ENCODE measurements at regions not wholly inside any gene's neighbourhood (a gene's known extent, or its start where the extent isn't known, plus 50 kb on each side); places are given as distances from the start of the nearest gene placed in this dataset.
A peak's percentile ranks its signal among the peaks of the same experiment; 100 is the strongest.

DNA sequence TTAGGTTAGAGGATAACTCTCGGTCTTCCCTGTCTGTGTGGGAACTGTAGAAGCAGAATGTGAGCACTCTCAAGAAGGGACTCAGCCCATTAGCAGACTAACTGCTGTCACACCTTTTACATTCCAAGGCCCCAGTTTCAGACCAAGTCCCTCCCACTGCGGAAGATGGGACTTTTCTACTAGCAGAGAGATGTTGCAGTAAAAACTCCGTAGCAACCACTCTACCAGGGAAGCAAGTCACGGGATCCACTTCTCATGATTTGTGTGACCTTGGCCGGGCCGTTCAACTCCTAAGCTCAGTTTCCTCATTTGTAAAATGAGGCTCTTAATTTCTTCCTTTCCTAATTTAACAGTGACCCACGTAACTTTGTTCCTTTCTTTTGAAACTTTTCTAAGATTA is 77.1 kb upstream of the SLC4A11 start:
- H3K18ac ChIP-seq (ENCODE audit: low read length) = no peak overlapping the region
- H3K27ac ChIP-seq (ENCODE audit: low read depth, low read length) = no peak overlapping the region
- no peaks in the 10 kb centered on the region for H3K79me1 ChIP-seq (ENCODE audit: low read length)
- no peaks in the 10 kb centered on the region for H3K27me3 ChIP-seq (ENCODE audit: insufficient read depth, low read length, poor library complexity)
- DNase-seq = peak; percentile 36
- no peaks in the 10 kb centered on the region for H3K4me1 ChIP-seq (ENCODE audit: control insufficient read depth, low read depth, low read length)
- H3K23ac ChIP-seq (ENCODE audit: low read length) = no peak overlapping the region
- no peak overlapping the region for H3K4me3 ChIP-seq (ENCODE audit: low read length)
- H3K4me2 ChIP-seq (ENCODE audit: low read length) = no peak overlapping the region
- no peak overlapping the region for H2BK15ac ChIP-seq (replicated peaks; ENCODE audit: low read depth)
- H3K79me2 ChIP-seq (ENCODE audit: control insufficient read depth, insufficient read depth, low read length) = no peaks in the 10 kb centered on the region
- no peak overlapping the region for H2BK120ac ChIP-seq (ENCODE audit: low read depth, low read length)
- WGBS (ENCODE audit: extremely low coverage, insufficient coverage, low lambda C conversion rate) = no CpG with 5 or more reads among the region's 7 CpGs
- no peak overlapping the region for H3K56ac ChIP-seq (ENCODE audit: low read length)
- H4K8ac ChIP-seq (ENCODE audit: low read depth, low read length) = no peak overlapping the region
- no peak overlapping the region for H2BK5ac ChIP-seq (ENCODE audit: low read length)
- H3K9ac ChIP-seq (ENCODE audit: low read length) = no peak overlapping the region
- peaks cover 2% of the 10 kb centered on the region for H3K36me3 ChIP-seq (ENCODE audit: control insufficient read depth, insufficient read depth, low read length)
- no peak overlapping the region for H4K5ac ChIP-seq (ENCODE audit: low read length)
- H3K4ac ChIP-seq (ENCODE audit: low read depth, low read length) = no peak overlapping the region
- H2AK5ac ChIP-seq (ENCODE audit: low read length) = no peak overlapping the region

DNA sequence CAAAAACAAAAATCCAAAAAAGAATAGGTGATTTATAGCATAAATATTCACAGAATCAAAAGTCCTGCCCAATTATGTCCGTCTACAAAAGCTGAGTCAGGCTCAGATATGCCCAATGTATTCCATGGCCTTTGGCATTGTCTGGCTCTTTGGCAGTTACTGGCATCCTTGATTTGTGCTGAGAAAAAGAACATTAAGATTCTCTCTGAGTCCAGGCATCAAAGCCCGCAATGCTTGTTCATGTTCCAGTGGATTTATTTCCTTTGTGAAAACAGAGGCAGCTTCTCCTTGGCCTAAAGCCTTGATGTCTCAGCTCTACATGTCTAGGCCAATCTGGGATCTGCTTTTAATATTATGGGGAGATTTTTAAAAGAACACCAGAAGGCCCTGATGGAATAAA is 76.1 kb upstream of the SLC4A11 start:
- no peak for DNase-seq
- WGBS (ENCODE audit: extremely low coverage, insufficient coverage, low lambda C conversion rate) = no CpG with 5 or more reads among the region's 2 CpGs
- H3K56ac ChIP-seq (ENCODE audit: low read length) = no peak overlapping the region
- H3K27ac ChIP-seq (ENCODE audit: low read depth, low read length) = no peak overlapping the region
- no peaks in the 10 kb centered on the region for H3K79me2 ChIP-seq (ENCODE audit: control insufficient read depth, insufficient read depth, low read length)
- no peaks in the 10 kb centered on the region for H3K79me1 ChIP-seq (ENCODE audit: low read length)
- no peak overlapping the region for H3K4ac ChIP-seq (ENCODE audit: low read depth, low read length)
- H4K5ac ChIP-seq (ENCODE audit: low read length) = no peak overlapping the region
- H3K23ac ChIP-seq (ENCODE audit: low read length) = no peak overlapping the region
- no peak overlapping the region for H2BK120ac ChIP-seq (ENCODE audit: low read depth, low read length)
- H3K18ac ChIP-seq (ENCODE audit: low read length) = no peak overlapping the region
- H3K4me3 ChIP-seq (ENCODE audit: low read length) = no peak overlapping the region
- peaks cover 2% of the 10 kb centered on the region for H3K36me3 ChIP-seq (ENCODE audit: control insufficient read depth, insufficient read depth, low read length)
- H3K27me3 ChIP-seq (ENCODE audit: insufficient read depth, low read length, poor library complexity) = no peaks in the 10 kb centered on the region
- no peak overlapping the region for H4K8ac ChIP-seq (ENCODE audit: low read depth, low read length)
- H3K4me1 ChIP-seq (ENCODE audit: control insufficient read depth, low read depth, low read length) = no peaks in the 10 kb centered on the region
- H2AK5ac ChIP-seq (ENCODE audit: low read length) = no peak overlapping the region
- no peak overlapping the region for H2BK5ac ChIP-seq (ENCODE audit: low read length)
- no peak overlapping the region for H3K9ac ChIP-seq (ENCODE audit: low read length)
- H3K4me2 ChIP-seq (ENCODE audit: low read length) = no peak overlapping the region
- H2BK15ac ChIP-seq (replicated peaks; ENCODE audit: low read depth) = no peak overlapping the region

DNA sequence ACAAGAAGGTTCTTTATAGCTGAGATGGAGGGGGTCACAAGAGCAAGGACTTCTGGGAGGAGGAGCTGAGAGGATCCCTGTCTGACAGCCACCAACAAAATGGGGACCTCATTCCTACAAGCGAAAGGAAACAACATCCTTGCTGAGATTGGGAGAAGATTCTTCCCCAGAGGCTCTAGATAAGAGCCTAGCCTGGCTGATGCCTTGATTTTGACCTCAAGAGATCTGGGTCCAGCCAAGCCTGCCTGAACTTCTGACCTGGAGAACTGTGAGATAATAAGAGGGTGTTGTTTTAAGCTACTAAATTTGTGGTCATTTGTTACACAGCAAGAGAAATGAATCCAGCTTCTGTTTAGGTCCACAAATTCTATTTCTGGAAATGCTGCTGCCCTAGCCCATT is 75.4 kb upstream of the SLC4A11 start:
- no peaks in the 10 kb centered on the region for H3K4me1 ChIP-seq (ENCODE audit: control insufficient read depth, low read depth, low read length)
- no peak overlapping the region for H2BK120ac ChIP-seq (ENCODE audit: low read depth, low read length)
- H3K4me2 ChIP-seq (ENCODE audit: low read length) = no peak overlapping the region
- DNase-seq = peak; percentile 17
- no peak overlapping the region for H3K4ac ChIP-seq (ENCODE audit: low read depth, low read length)
- no peak overlapping the region for H2BK15ac ChIP-seq (replicated peaks; ENCODE audit: low read depth)
- no peak overlapping the region for H2BK5ac ChIP-seq (ENCODE audit: low read length)
- peaks cover 2% of the 10 kb centered on the region for H3K36me3 ChIP-seq (ENCODE audit: control insufficient read depth, insufficient read depth, low read length)
- no peaks in the 10 kb centered on the region for H3K79me1 ChIP-seq (ENCODE audit: low read length)
- no peak overlapping the region for H3K56ac ChIP-seq (ENCODE audit: low read length)
- no peak overlapping the region for H3K4me3 ChIP-seq (ENCODE audit: low read length)
- no peak overlapping the region for H3K27ac ChIP-seq (ENCODE audit: low read depth, low read length)
- H3K18ac ChIP-seq (ENCODE audit: low read length) = no peak overlapping the region
- H3K79me2 ChIP-seq (ENCODE audit: control insufficient read depth, insufficient read depth, low read length) = no peaks in the 10 kb centered on the region
- no peak overlapping the region for H3K23ac ChIP-seq (ENCODE audit: low read length)
- H4K5ac ChIP-seq (ENCODE audit: low read length) = no peak overlapping the region
- H2AK5ac ChIP-seq (ENCODE audit: low read length) = no peak overlapping the region
- no peaks in the 10 kb centered on the region for H3K27me3 ChIP-seq (ENCODE audit: insufficient read depth, low read length, poor library complexity)
- no peak overlapping the region for H4K8ac ChIP-seq (ENCODE audit: low read depth, low read length)
- no peak overlapping the region for H3K9ac ChIP-seq (ENCODE audit: low read length)
- no CpG with 5 or more reads among the region's 1 CpG for WGBS (ENCODE audit: extremely low coverage, insufficient coverage, low lambda C conversion rate)

DNA sequence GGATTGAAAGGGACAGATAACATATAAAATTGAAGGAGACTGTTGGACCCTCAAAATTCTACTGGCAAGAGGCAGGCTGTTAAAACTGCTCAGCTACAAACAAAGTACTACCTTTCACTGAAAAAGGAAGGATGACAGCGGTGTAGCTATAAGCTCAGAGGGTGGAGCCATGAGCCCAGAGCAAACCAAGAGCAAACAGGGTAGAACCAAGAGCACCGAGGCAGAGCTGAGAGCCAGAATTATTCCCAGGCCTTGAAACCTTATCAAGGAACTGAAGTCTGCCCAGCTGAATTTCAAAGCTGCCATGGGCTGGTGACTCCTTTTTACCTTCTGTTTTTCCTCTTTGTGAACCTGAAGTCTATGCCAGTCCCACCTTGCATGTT is 74.7 kb upstream of the SLC4A11 start:
- Histone ChIP-seq H3K4me2 (ENCODE audit: low read length) (no peak overlapping the region), H2AK5ac (ENCODE audit: low read length) (no peak overlapping the region), H3K18ac (ENCODE audit: low read length) (no peak overlapping the region), H3K36me3 (ENCODE audit: control insufficient read depth, insufficient read depth, low read length) (peaks cover 2% of the 10 kb centered on the region), H3K27me3 (ENCODE audit: insufficient read depth, low read length, poor library complexity) (no peaks in the 10 kb centered on the region), H4K5ac (ENCODE audit: low read length) (no peak overlapping the region), H3K79me2 (ENCODE audit: control insufficient read depth, insufficient read depth, low read length) (no peaks in the 10 kb centered on the region), H3K23ac (ENCODE audit: low read length) (no peak overlapping the region), H3K27ac (ENCODE audit: low read depth, low read length) (no peak overlapping the region), H4K8ac (ENCODE audit: low read depth, low read length) (no peak overlapping the region), H2BK5ac (ENCODE audit: low read length) (no peak overlapping the region), H3K4me3 (ENCODE audit: low read length) (no peak overlapping the region), H3K4me1 (ENCODE audit: control insufficient read depth, low read depth, low read length) (no peaks in the 10 kb centered on the region), H2BK120ac (ENCODE audit: low read depth, low read length) (no peak overlapping the region), H3K79me1 (ENCODE audit: low read length) (no peaks in the 10 kb centered on the region), H3K9ac (ENCODE audit: low read length) (no peak overlapping the region), H3K4ac (ENCODE audit: low read depth, low read length) (no peak overlapping the region), H2BK15ac (replicated peaks; ENCODE audit: low read depth) (no peak overlapping the region), H3K56ac (ENCODE audit: low read length) (no peak overlapping the region)
- no peak for DNase-seq
- no CpG with 5 or more reads among the region's 2 CpGs for WGBS (ENCODE audit: extremely low coverage, insufficient coverage, low lambda C conversion rate)

DNA sequence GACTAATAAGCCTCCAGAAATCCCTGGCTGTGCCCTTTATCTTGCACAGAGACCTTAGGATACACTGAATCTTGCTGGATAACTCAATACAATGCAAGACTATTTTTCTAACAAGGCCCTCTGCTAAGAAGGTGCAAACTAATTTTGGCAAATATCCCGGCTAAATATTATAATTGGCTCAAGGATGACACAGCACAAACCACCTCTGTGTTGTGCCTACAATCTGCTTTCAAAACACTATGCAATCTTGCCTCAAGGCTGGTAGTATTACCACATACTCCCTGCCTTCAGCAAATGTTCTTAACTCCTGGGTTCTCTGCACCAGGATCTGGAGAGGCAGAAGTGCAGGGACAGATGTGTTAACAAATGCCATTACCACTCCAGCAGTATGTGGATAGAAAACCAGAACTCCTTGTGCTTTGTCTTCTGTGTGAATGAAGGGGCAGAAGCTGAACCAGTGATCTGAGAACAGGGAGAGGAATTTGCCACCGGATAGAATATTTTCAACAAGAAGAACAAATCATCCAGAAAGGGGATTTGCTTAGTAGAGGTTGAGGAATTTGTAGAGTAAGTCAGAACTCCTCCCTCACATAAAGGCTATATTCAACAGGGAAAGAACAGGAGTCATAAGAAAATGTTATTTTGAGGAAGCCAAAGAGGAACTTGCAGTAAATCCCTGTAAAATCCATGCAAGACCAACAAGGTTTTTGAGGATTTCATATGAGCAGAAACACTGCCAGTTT is 74.1 kb upstream of the SLC4A11 start:
- Histone ChIP-seq H2AK5ac (ENCODE audit: low read length) (no peak overlapping the region), H3K56ac (ENCODE audit: low read length) (no peak overlapping the region), H4K8ac (ENCODE audit: low read depth, low read length) (no peak overlapping the region), H3K27me3 (ENCODE audit: insufficient read depth, low read length, poor library complexity) (no peaks in the 10 kb centered on the region), H3K36me3 (ENCODE audit: control insufficient read depth, insufficient read depth, low read length) (peaks cover 2% of the 10 kb centered on the region), H3K4me3 (ENCODE audit: low read length) (no peak overlapping the region), H3K4me2 (ENCODE audit: low read length) (no peak overlapping the region), H3K79me2 (ENCODE audit: control insufficient read depth, insufficient read depth, low read length) (no peaks in the 10 kb centered on the region), H3K4me1 (ENCODE audit: control insufficient read depth, low read depth, low read length) (no peaks in the 10 kb centered on the region), H2BK5ac (ENCODE audit: low read length) (no peak overlapping the region), H2BK120ac (ENCODE audit: low read depth, low read length) (no peak overlapping the region), H3K79me1 (ENCODE audit: low read length) (no peaks in the 10 kb centered on the region), H3K18ac (ENCODE audit: low read length) (no peak overlapping the region), H3K9ac (ENCODE audit: low read length) (no peak overlapping the region), H3K27ac (ENCODE audit: low read depth, low read length) (no peak overlapping the region), H3K4ac (ENCODE audit: low read depth, low read length) (no peak overlapping the region), H2BK15ac (replicated peaks; ENCODE audit: low read depth) (no peak overlapping the region), H4K5ac (ENCODE audit: low read length) (no peak overlapping the region), H3K23ac (ENCODE audit: low read length) (no peak overlapping the region)
- no CpG with 5 or more reads among the region's 2 CpGs for WGBS (ENCODE audit: extremely low coverage, insufficient coverage, low lambda C conversion rate)
- peak; percentile 38 for DNase-seq

DNA sequence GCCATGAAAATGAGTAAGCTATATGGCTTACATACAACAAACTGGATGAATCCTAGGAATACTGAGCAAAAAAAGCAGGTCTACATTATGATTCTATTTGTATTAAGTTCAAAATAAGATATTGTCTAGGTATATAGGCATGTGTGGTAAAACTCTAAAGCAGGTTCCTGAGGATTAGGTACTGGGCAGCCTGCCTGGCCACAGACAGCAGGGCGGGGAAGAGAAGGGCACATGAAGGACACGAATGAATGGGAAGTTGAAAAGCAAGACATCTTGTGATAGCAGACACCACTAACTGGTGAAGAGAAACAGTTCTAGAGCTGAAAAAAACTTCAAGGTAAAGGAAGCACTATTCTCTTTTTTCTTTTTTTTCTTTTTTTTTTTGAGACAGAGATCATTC is 72.6 kb upstream of the SLC4A11 start:
- no peak overlapping the region for H3K4me3 ChIP-seq (ENCODE audit: low read length)
- no peak overlapping the region for H3K27ac ChIP-seq (ENCODE audit: low read depth, low read length)
- no peak overlapping the region for H2BK15ac ChIP-seq (replicated peaks; ENCODE audit: low read depth)
- H3K79me1 ChIP-seq (ENCODE audit: low read length) = no peaks in the 10 kb centered on the region
- H3K4me1 ChIP-seq (ENCODE audit: control insufficient read depth, low read depth, low read length) = no peaks in the 10 kb centered on the region
- H3K23ac ChIP-seq (ENCODE audit: low read length) = no peak overlapping the region
- H3K9ac ChIP-seq (ENCODE audit: low read length) = no peak overlapping the region
- no peak overlapping the region for H4K8ac ChIP-seq (ENCODE audit: low read depth, low read length)
- no peaks in the 10 kb centered on the region for H3K27me3 ChIP-seq (ENCODE audit: insufficient read depth, low read length, poor library complexity)
- H3K56ac ChIP-seq (ENCODE audit: low read length) = no peak overlapping the region
- no peak overlapping the region for H3K4ac ChIP-seq (ENCODE audit: low read depth, low read length)
- H3K79me2 ChIP-seq (ENCODE audit: control insufficient read depth, insufficient read depth, low read length) = no peaks in the 10 kb centered on the region
- H2BK5ac ChIP-seq (ENCODE audit: low read length) = no peak overlapping the region
- H3K36me3 ChIP-seq (ENCODE audit: control insufficient read depth, insufficient read depth, low read length) = peaks cover 5% of the 10 kb centered on the region
- no peak overlapping the region for H2AK5ac ChIP-seq (ENCODE audit: low read length)
- no peak overlapping the region for H2BK120ac ChIP-seq (ENCODE audit: low read depth, low read length)
- no peak for DNase-seq
- no CpG with 5 or more reads among the region's 2 CpGs for WGBS (ENCODE audit: extremely low coverage, insufficient coverage, low lambda C conversion rate)
- no peak overlapping the region for H3K18ac ChIP-seq (ENCODE audit: low read length)
- no peak overlapping the region for H3K4me2 ChIP-seq (ENCODE audit: low read length)
- H4K5ac ChIP-seq (ENCODE audit: low read length) = no peak overlapping the region

Measured in mesendoderm (in vitro differentiated cells).